GM12891 (cell line): ENCODE measurements at regions not wholly inside any gene's neighbourhood (a gene's known extent, or its start where the extent isn't known, plus 50 kb on each side); places are given as distances from the start of the nearest gene placed in this dataset.

Experiments used
- POLR2A ChIP-seq: IDR thresholded peaks from 2 replicates; pipeline ENCODE4 v1.6.1; 2011; ENCODE audit warnings: low read depth, low read length, control low read depth
- POLR2AphosphoS5 ChIP-seq: IDR thresholded peaks from 2 replicates; pipeline ENCODE4 v1.6.1; 2011; ENCODE audit warnings: low read depth, low read length, control low read depth
- TAF1 ChIP-seq: IDR thresholded peaks from 2 replicates; pipeline ENCODE4 v1.6.1; 2011; ENCODE audit warnings: low read depth, low read length, control low read depth

- TF ChIP-seq POLR2A (no peak), TAF1 (no peak), POLR2AphosphoS5 (no peak)
These were observed 299.8 kb downstream of the DUSP10 start for GRCh38 chr1:221442056-221442455.
